ENCODE measurements at regions not wholly inside any gene's neighbourhood (a gene's known extent, or its start where the extent isn't known, plus 50 kb on each side); places are given as distances from the start of the nearest gene placed in this dataset.
A peak's percentile ranks its signal among the peaks of the same experiment; 100 is the strongest.
"Not testable (repeated sequence)": the region's sequence is repeated elsewhere in the genome, so short reads cannot be mapped to it uniquely, and the experiment has no call there.

- DNase-seq, result no peak
Observed at GRCh38 chr5:8828596-8829322, 717.1 kb downstream of the SEMA5A start.

GRCh38 chr5:8829323-8830029 is 716.4 kb downstream of the SEMA5A start:
- DNase-seq, result no peak

GRCh38 chr5:8831251-8831650 is 714.6 kb downstream of the SEMA5A start:
- no peak for DNase-seq

GRCh38 chr5:8831854-8832253 is 714.0 kb downstream of the SEMA5A start:
- no peak for DNase-seq

- no peak for DNase-seq
Observed at GRCh38 chr5:8839361-8840055, 706.4 kb downstream of the SEMA5A start.

- no peak for DNase-seq
Observed at GRCh38 chr5:8840237-8840636, 705.6 kb downstream of the SEMA5A start.

GRCh38 chr5:8840746-8841145 is 705.1 kb downstream of the SEMA5A start:
- not testable (repeated sequence) for DNase-seq

GRCh38 chr5:8842971-8843551 is 702.8 kb downstream of the SEMA5A start:
- no peak for DNase-seq

GRCh38 chr5:8843771-8844170 is 702.1 kb downstream of the SEMA5A start:
- DNase-seq, result no peak

GRCh38 chr5:8844206-8844605 is 701.7 kb downstream of the SEMA5A start:
- DNase-seq, result no peak

GRCh38 chr5:8844847-8845246 is 701.0 kb downstream of the SEMA5A start:
- DNase-seq, result no peak

- DNase-seq, result no peak
Observed at GRCh38 chr5:8845296-8845695, 700.6 kb downstream of the SEMA5A start.

GRCh38 chr5:8848366-8848765 is 697.5 kb downstream of the SEMA5A start:
- DNase-seq, result no peak

- DNase-seq, result no peak
Observed at GRCh38 chr5:8848997-8849594, 696.8 kb downstream of the SEMA5A start.

- no peak for DNase-seq
Observed at GRCh38 chr5:8851101-8851500, 694.8 kb downstream of the SEMA5A start.

- DNase-seq, result no peak
Observed at GRCh38 chr5:8857051-8857450, 688.8 kb downstream of the SEMA5A start.

GRCh38 chr5:8861764-8862163 is 684.1 kb downstream of the SEMA5A start:
- no peak for DNase-seq

- peak; percentile 4 for DNase-seq
Observed at GRCh38 chr5:8864053-8864452, 681.8 kb downstream of the SEMA5A start.

GRCh38 chr5:8865266-8865665 is 680.6 kb downstream of the SEMA5A start:
- DNase-seq, result no peak

- DNase-seq, result no peak
Observed at GRCh38 chr5:8865686-8866374, 680.0 kb downstream of the SEMA5A start.

GRCh38 chr5:8868283-8868682 is 677.6 kb downstream of the SEMA5A start:
- DNase-seq, result no peak

GRCh38 chr5:8869932-8870331 is 675.9 kb downstream of the SEMA5A start:
- no peak for DNase-seq

All from stimulated activated CD4-positive, alpha-beta T cell treated with anti-CD3 and anti-CD28 coated beads, Interleukin-15, amount 100 ng/mL, for 24 hours (primary cell).